GM23338 (cell line): ENCODE measurements at regions not wholly inside any gene's neighbourhood (a gene's known extent, or its start where the extent isn't known, plus 50 kb on each side); places are given as distances from the start of the nearest gene placed in this dataset.

Experiments used
- ATAC-seq: fragments of 200-7000 bp; cut with Tn5 transposase; 3 replicates; pipeline ENCODE4 v1.9.1; 2020
- DNase-seq: peaks from one replicate; pipeline ENCODE4 v3.0.0-alpha.2; 2015; ENCODE audit warnings: low spot score
- H2AFZ ChIP-seq: fragments of 200-600 bp; sonication (generic); 2 replicates; pipeline ENCODE4 v1.8.0; 2016; ENCODE audit warnings: antibody characterized with exemption, mild to moderate bottlenecking, moderate library complexity
- H3F3A ChIP-seq: fragments of 200-600 bp; sonication (generic); replicated peaks from 2 replicates; pipeline ENCODE4 v1.8.0; 2017; ENCODE audit warnings: antibody characterized with exemption, mixed run types, low read depth
- H3K27ac ChIP-seq: fragments of 200-600 bp; sonication (generic); 2 replicates; pipeline ENCODE4 v1.6.1; 2016; ENCODE audit warnings: low read depth
- H3K27me3 ChIP-seq: fragments of 200-600 bp; sonication (generic); 2 replicates; pipeline ENCODE4 v1.8.0; 2016; ENCODE audit warnings: mild to moderate bottlenecking, mixed run types, moderate library complexity; ENCODE audit not compliant: insufficient read depth
- H3K36me3 ChIP-seq: fragments of 200-600 bp; sonication (generic); 2 replicates; pipeline ENCODE4 v1.8.0; 2016; ENCODE audit warnings: mild to moderate bottlenecking; ENCODE audit not compliant: insufficient read depth
- H3K4me1 ChIP-seq: fragments of 200-600 bp; sonication (generic); 2 replicates; pipeline ENCODE4 v1.8.0; 2016; ENCODE audit warnings: mild to moderate bottlenecking, moderate library complexity; ENCODE audit not compliant: insufficient read depth
- H3K4me2 ChIP-seq: fragments of 200-600 bp; sonication (generic); 2 replicates; pipeline ENCODE4 v1.7.1; 2017; ENCODE audit warnings: mixed run types
- H3K4me3 ChIP-seq: fragments of 200-600 bp; sonication (generic); 2 replicates; pipeline ENCODE4 v1.6.1; 2016; ENCODE audit warnings: mixed run types
- H3K79me2 ChIP-seq: fragments of 200-600 bp; sonication (generic); replicated peaks from 2 replicates; pipeline ENCODE4 v1.8.0; 2017; ENCODE audit warnings: mild to moderate bottlenecking; ENCODE audit not compliant: insufficient read depth
- H3K9me2 ChIP-seq: fragments of 200-600 bp; sonication (generic); 2 replicates; pipeline ENCODE4 v1.8.0; 2017; ENCODE audit not compliant: insufficient read depth
- H4K20me1 ChIP-seq: fragments of 200-600 bp; sonication (generic); replicated peaks from 2 replicates; pipeline ENCODE4 v1.8.0; 2017; ENCODE audit warnings: mild to moderate bottlenecking; ENCODE audit not compliant: insufficient read depth
- H3K27ac Mint-ChIP-seq: 2 replicates; pipeline ENCODE4 v1.8.0; 2020; ENCODE audit warnings: inconsistent platforms, mild to moderate bottlenecking, moderate library complexity, mixed read lengths
- H3K27me3 Mint-ChIP-seq: 3 replicates; pipeline ENCODE4 v1.8.0; 2022; ENCODE audit warnings: low read depth, mild to moderate bottlenecking, moderate library complexity, mixed read lengths, inconsistent platforms; ENCODE audit not compliant: insufficient read depth, poor library complexity
- H3K36me3 Mint-ChIP-seq: 3 replicates; pipeline ENCODE4 v1.8.0; 2021; ENCODE audit warnings: low read depth, mild to moderate bottlenecking, inconsistent platforms, moderate library complexity, mixed read lengths
- H3K4me1 Mint-ChIP-seq: 3 replicates; pipeline ENCODE4 v1.8.0; 2020; ENCODE audit warnings: mild to moderate bottlenecking, inconsistent platforms, mixed read lengths
- H3K4me3 Mint-ChIP-seq: 3 replicates; pipeline ENCODE4 v1.8.0; 2021; ENCODE audit warnings: moderate library complexity, mild to moderate bottlenecking, inconsistent platforms, mixed read lengths
- H3K9me3 Mint-ChIP-seq: 3 replicates; pipeline ENCODE4 v1.8.0; 2020; ENCODE audit warnings: moderate library complexity, mild to moderate bottlenecking, inconsistent platforms, mixed read lengths
- CREB1 ChIP-seq: fragments of 250-450 bp; sonication (Bioruptor Pico); IDR thresholded peaks from 2 replicates; pipeline ENCODE4 v1.5.0; 2020; ENCODE audit warnings: low read depth, mild to moderate bottlenecking, moderate library complexity
- EZH2phosphoT487 ChIP-seq: fragments of 200-600 bp; sonication (generic); IDR thresholded peaks from one replicate; pipeline ENCODE4 v1.8.1; 2018; ENCODE audit warnings: antibody characterized with exemption; ENCODE audit not compliant: unreplicated experiment
- NANOG ChIP-seq: IDR thresholded peaks from 2 replicates; pipeline ENCODE4 v1.6.1; 2016; ENCODE audit warnings: antibody characterized with exemption, borderline replicate concordance
- REST ChIP-seq: IDR thresholded peaks from one replicate; pipeline ENCODE4 v1.6.1; 2018; ENCODE audit warnings: antibody characterized with exemption; ENCODE audit not compliant: unreplicated experiment
- STAT1 ChIP-seq: IDR thresholded peaks from one replicate; pipeline ENCODE4 v1.6.1; 2016; ENCODE audit warnings: antibody characterized with exemption; ENCODE audit not compliant: unreplicated experiment
- ZNF462 ChIP-seq: fragments of 250-450 bp; sonication (Bioruptor Pico); IDR thresholded peaks from 2 replicates; pipeline ENCODE4 v1.5.0; 2020; ENCODE audit warnings: mild to moderate bottlenecking, moderate library complexity
- TF ChIP-seq, protein P1 (sequence below), 2 experiments: fragments of 200-600 bp in 1 of 2; sonication (generic) in 1 of 2; conservative IDR thresholded peaks; 2 replicates each; pipeline versions ENCODE4 v1.5.1 to v1.6.1; 2016 to 2017; ENCODE audit warnings: antibody characterized with exemption in 2 of 2, low read depth in 2 of 2, mild to moderate bottlenecking in 2 of 2, moderate library complexity in 1 of 2

DNA sequence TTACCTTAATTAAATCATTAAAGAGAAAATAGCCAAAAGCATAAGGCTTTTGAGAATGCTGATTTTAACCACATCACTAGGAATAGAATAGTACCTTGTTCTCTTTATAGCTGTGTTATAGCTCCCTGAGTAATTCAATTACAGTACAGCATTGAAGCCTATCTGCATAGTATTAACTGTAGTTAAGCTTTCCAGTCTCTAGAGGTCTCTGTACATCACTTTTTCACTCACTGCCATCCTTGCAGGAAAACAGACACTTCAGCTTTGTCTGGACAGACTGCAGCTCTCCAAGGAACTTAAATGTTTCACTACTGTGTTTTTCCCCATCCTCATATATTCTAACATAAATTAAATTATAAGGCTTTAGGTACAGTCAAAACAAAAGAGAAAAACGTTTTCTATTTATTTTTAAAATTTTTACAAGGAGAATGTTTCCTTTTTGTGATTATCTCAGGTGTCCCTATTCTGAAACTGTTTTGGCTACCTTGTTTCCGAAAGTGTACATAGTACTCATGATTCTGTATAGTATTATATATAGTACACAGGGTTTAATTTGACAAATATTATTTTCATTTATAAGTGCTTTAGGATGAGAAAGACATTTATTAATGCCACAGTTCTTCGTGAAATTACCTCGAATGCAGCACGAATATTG lies 407.9 kb downstream of the PCDH18 start:
- H3K27me3 Mint-ChIP-seq, result no peaks in the 10 kb centered on the region
- peak; percentile 65 for DNase-seq
- no peak overlapping the region for H3K27ac Mint-ChIP-seq
- no peak overlapping the region for H3K4me3 ChIP-seq
- H3K4me3 Mint-ChIP-seq, result no peak overlapping the region
- no peaks in the 10 kb centered on the region for H3K9me3 Mint-ChIP-seq
- no peaks in the 10 kb centered on the region for H3K36me3 ChIP-seq
- H3K79me2 ChIP-seq, result no peaks in the 10 kb centered on the region
- no peak overlapping the region for H3K27ac ChIP-seq
- H3K4me1 Mint-ChIP-seq, result no peaks in the 10 kb centered on the region
- no peaks in the 10 kb centered on the region for H3K27me3 ChIP-seq
- no peaks in the 10 kb centered on the region for H3K9me2 ChIP-seq
- peak; percentile 97 for ATAC-seq
- no peak overlapping the region for H2AFZ ChIP-seq
- H3K4me1 ChIP-seq, result no peaks in the 10 kb centered on the region
- no peaks in the 10 kb centered on the region for H4K20me1 ChIP-seq
- H3K36me3 Mint-ChIP-seq, result no peaks in the 10 kb centered on the region
- H3F3A ChIP-seq, result no peaks in the 10 kb centered on the region
- TF ChIP-seq STAT1, result no peak
- TF ChIP-seq, protein P1, sequence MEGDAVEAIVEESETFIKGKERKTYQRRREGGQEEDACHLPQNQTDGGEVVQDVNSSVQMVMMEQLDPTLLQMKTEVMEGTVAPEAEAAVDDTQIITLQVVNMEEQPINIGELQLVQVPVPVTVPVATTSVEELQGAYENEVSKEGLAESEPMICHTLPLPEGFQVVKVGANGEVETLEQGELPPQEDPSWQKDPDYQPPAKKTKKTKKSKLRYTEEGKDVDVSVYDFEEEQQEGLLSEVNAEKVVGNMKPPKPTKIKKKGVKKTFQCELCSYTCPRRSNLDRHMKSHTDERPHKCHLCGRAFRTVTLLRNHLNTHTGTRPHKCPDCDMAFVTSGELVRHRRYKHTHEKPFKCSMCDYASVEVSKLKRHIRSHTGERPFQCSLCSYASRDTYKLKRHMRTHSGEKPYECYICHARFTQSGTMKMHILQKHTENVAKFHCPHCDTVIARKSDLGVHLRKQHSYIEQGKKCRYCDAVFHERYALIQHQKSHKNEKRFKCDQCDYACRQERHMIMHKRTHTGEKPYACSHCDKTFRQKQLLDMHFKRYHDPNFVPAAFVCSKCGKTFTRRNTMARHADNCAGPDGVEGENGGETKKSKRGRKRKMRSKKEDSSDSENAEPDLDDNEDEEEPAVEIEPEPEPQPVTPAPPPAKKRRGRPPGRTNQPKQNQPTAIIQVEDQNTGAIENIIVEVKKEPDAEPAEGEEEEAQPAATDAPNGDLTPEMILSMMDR (conservative IDR thresholded peaks at IDR 0.05; ENCODE audit: low read depth in 2 of 2), result peak; percentile 66 to 77
- TF ChIP-seq REST, result no peak
- no peak overlapping the region for H3K4me2 ChIP-seq

DNA sequence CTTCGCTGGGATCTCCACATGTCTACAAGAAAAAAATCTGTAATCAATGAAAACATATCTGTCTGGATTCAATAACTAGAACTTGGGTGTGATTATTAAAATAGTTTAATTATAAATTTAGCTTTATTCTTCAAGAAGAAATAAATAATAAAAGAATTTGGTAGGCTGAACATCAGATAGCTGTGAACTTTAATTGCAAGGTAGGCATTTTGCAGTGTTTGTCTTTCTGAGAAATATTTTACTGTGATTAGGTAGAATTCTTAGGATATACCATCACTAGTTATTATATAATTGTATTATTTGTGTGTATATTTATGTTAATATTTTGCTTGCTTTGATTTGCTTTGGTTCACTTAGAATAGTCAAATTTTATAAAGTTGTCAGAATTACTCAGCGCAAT lies 409.4 kb downstream of the PCDH18 start:
- Histone ChIP-seq H3K27me3 (no peaks in the 10 kb centered on the region), H3K79me2 (no peaks in the 10 kb centered on the region), H3K27ac (no peak overlapping the region), H3K4me1 (no peaks in the 10 kb centered on the region), H3K9me2 (no peaks in the 10 kb centered on the region), H2AFZ (no peak overlapping the region), H3F3A (no peaks in the 10 kb centered on the region), H3K4me2 (no peak overlapping the region), H3K4me3 (no peak overlapping the region), H4K20me1 (no peaks in the 10 kb centered on the region), H3K36me3 (no peaks in the 10 kb centered on the region)
- ATAC-seq, result no peak
- no peaks in the 10 kb centered on the region for H3K9me3 Mint-ChIP-seq
- H3K36me3 Mint-ChIP-seq, result no peaks in the 10 kb centered on the region
- no peak overlapping the region for H3K4me3 Mint-ChIP-seq
- H3K27me3 Mint-ChIP-seq, result no peaks in the 10 kb centered on the region
- H3K27ac Mint-ChIP-seq, result no peak overlapping the region
- no peak for DNase-seq
- H3K4me1 Mint-ChIP-seq, result no peaks in the 10 kb centered on the region
- TF ChIP-seq CREB1 (CRISPR knock-in tag) (no peak), NANOG (no peak), EZH2phosphoT487 (no peak), STAT1 (no peak), ZNF462 (CRISPR knock-in tag) (no peak)
- TF ChIP-seq, protein P1 (conservative IDR thresholded peaks at IDR 0.05; ENCODE audit: low read depth in 2 of 2), result no peak
